ENCODE measurements at regions not wholly inside any gene's neighbourhood (a gene's known extent, or its start where the extent isn't known, plus 50 kb on each side); places are given as distances from the start of the nearest gene placed in this dataset.
A peak's percentile ranks its signal among the peaks of the same experiment; 100 is the strongest.

- H3K9me3 ChIP-seq (ENCODE audit: control insufficient read depth, low read depth, low read length): no peaks in the 10 kb centered on the region
- H3K36me3 ChIP-seq (ENCODE audit: control insufficient read depth in 2 of 2, extremely low read depth in 1 of 2, insufficient read depth in 2 of 2, low read length in 2 of 2): no peaks in the 10 kb centered on the region
- no peak overlapping the region for H3K9ac ChIP-seq (ENCODE audit: control insufficient read depth, extremely low read depth, insufficient read depth, low read length)
- no peak overlapping the region for H3K27ac ChIP-seq (ENCODE audit: control insufficient read depth, insufficient read depth, low read length)
- H3K4me2 ChIP-seq (ENCODE audit: control insufficient read depth, extremely low read depth, insufficient read depth, low read depth, low read length): peak overlapping the region; percentile 17
- DNase-seq (ENCODE audit: low read depth, low spot score): no peak
- H3K27me3 ChIP-seq (ENCODE audit: control insufficient read depth, extremely low read depth, insufficient read depth, low read length): no peaks in the 10 kb centered on the region
- H3K79me2 ChIP-seq (ENCODE audit: control insufficient read depth, insufficient read depth, low read length): no peaks in the 10 kb centered on the region
- peak overlapping the region in 1 of 3 experiments; percentile 14 for H3K4me3 ChIP-seq (ENCODE audit: control insufficient read depth in 2 of 3, extremely low read depth in 1 of 3, insufficient read depth in 2 of 3, low read depth in 1 of 3, low read length in 3 of 3)
- H3K4me1 ChIP-seq (ENCODE audit: control insufficient read depth, extremely low read depth, insufficient read depth, low read length): peaks cover 5% of the 10 kb centered on the region
- H2AFZ ChIP-seq (ENCODE audit: control insufficient read depth, low read length): peak overlapping the region; percentile 75
- no peaks in the 10 kb centered on the region for H3K9me1 ChIP-seq (ENCODE audit: control insufficient read depth, extremely low read depth, insufficient read depth, low read length)
- FAIRE-seq: no peak
- TF ChIP-seq CTCF (optimal IDR thresholded peaks at IDR 0.05 in 1 of 3, IDR thresholded peaks at IDR 0.05 in 1 of 3, conservative IDR thresholded peaks at IDR 0.05 in 1 of 3; ENCODE audit: extremely low read depth in 1 of 3, insufficient read depth in 2 of 3, low read length in 3 of 3): peak in 2 of 3 experiments; percentile 22 to 40
- no peak for TF ChIP-seq EZH2 (IDR thresholded peaks at IDR 0.05; ENCODE audit: low read length)
- dilution Hi-C loops (cut with MboI; ENCODE audit: extremely low pct_ligation_motif_present, low sequenced_read_pairs): loop anchor here (25.0 kb wide), 1 partner anchor 254 kb away; the partner anchor contains the start of gene DKK1
- H4K20me1 ChIP-seq (ENCODE audit: control insufficient read depth, extremely low read depth, insufficient read depth, low read length): no peaks in the 10 kb centered on the region
Observed at GRCh38 chr10:52566471-52567246, 205.9 kb downstream of the MBL2 start.

DNA sequence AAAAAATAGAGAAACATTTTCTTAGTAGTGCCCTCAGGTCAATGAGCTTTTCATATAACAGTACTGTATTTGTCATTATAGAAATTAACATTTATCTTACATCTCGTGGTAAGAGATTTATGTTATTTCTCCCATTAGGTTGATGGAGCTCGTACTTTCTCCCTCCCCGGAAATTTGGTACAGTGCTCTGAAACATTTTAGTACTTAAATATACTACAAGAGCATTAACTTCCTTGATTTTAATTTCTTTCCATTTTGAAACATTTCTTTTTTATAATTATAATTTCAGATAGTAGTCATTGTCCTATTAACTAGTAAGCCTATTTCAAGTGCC is 205.4 kb downstream of the MBL2 start:
- Histone ChIP-seq H3K27ac (ENCODE audit: control insufficient read depth, insufficient read depth, low read length) (no peak overlapping the region), H2AFZ (ENCODE audit: control insufficient read depth, low read length) (no peak overlapping the region), H3K9ac (ENCODE audit: control insufficient read depth, extremely low read depth, insufficient read depth, low read length) (no peak overlapping the region), H3K36me3 (ENCODE audit: control insufficient read depth in 2 of 2, extremely low read depth in 1 of 2, insufficient read depth in 2 of 2, low read length in 2 of 2) (no peaks in the 10 kb centered on the region), H3K4me3 (ENCODE audit: control insufficient read depth in 2 of 3, extremely low read depth in 1 of 3, insufficient read depth in 2 of 3, low read depth in 1 of 3, low read length in 3 of 3) (no peak overlapping the region), H3K27me3 (ENCODE audit: control insufficient read depth, extremely low read depth, insufficient read depth, low read length) (no peaks in the 10 kb centered on the region), H3K9me3 (ENCODE audit: control insufficient read depth, low read depth, low read length) (no peaks in the 10 kb centered on the region), H3K9me1 (ENCODE audit: control insufficient read depth, extremely low read depth, insufficient read depth, low read length) (no peaks in the 10 kb centered on the region), H3K4me2 (ENCODE audit: control insufficient read depth, extremely low read depth, insufficient read depth, low read depth, low read length) (no peak overlapping the region), H3K79me2 (ENCODE audit: control insufficient read depth, insufficient read depth, low read length) (no peaks in the 10 kb centered on the region), H3K4me1 (ENCODE audit: control insufficient read depth, extremely low read depth, insufficient read depth, low read length) (peaks cover 5% of the 10 kb centered on the region), H4K20me1 (ENCODE audit: control insufficient read depth, extremely low read depth, insufficient read depth, low read length) (no peaks in the 10 kb centered on the region)
- no peak for DNase-seq (ENCODE audit: low read depth, low spot score)
- dilution Hi-C loops (cut with MboI; ENCODE audit: extremely low pct_ligation_motif_present, low sequenced_read_pairs): loop anchor here (25.0 kb wide), 1 partner anchor 255 kb away; the partner anchor contains the start of gene DKK1
- no peak for FAIRE-seq
- no peak for TF ChIP-seq CTCF (optimal IDR thresholded peaks at IDR 0.05 in 1 of 3, IDR thresholded peaks at IDR 0.05 in 1 of 3, conservative IDR thresholded peaks at IDR 0.05 in 1 of 3; ENCODE audit: extremely low read depth in 1 of 3, insufficient read depth in 2 of 3, low read length in 3 of 3)
- TF ChIP-seq EZH2 (IDR thresholded peaks at IDR 0.05; ENCODE audit: low read length): no peak

All from keratinocyte (primary cell).